ENCODE measurements at regions not wholly inside any gene's neighbourhood (a gene's known extent, or its start where the extent isn't known, plus 50 kb on each side); places are given as distances from the start of the nearest gene placed in this dataset.

DNA sequence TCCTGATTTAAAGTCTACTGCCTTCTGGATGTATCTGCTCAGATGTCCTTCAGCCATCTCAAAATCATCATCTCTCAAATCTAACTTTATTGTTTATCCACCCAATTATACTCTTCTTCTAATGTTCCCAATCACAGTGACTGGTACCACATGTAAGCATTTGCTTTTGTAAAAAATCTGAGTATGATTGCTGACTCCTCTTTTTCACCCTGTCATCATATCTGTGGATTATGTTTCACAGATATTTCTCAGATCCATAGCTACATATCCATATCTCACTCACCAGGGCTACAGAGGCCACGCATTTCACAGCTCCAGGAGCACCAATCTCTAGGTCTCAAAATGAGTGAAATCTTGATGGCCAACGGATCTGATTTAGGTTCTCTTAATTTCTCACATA, 76.1 kb downstream of the DHRS2 start:
- no peak for TF ChIP-seq POLR2AphosphoS5 (IDR thresholded peaks at IDR 0.05; ENCODE audit: low read depth, low read length)
- TF ChIP-seq PAX5 (IDR thresholded peaks at IDR 0.05; ENCODE audit: insufficient read depth, low read length, severe bottlenecking), result no peak
- no peak for TF ChIP-seq SPI1 (IDR thresholded peaks at IDR 0.05; ENCODE audit: low read depth, low read length)
- no peak for TF ChIP-seq POLR2A (IDR thresholded peaks at IDR 0.05; ENCODE audit: low read depth, low read length)
- no peak for TF ChIP-seq TAF1 (IDR thresholded peaks at IDR 0.05; ENCODE audit: low read depth, low read length)
- TF ChIP-seq POU2F2 (IDR thresholded peaks at IDR 0.05; ENCODE audit: low read depth, low read length), result no peak
- FAIRE-seq (no peak), DNase-seq (ENCODE audit: insufficient read length, low spot score) (no peak)

DNA sequence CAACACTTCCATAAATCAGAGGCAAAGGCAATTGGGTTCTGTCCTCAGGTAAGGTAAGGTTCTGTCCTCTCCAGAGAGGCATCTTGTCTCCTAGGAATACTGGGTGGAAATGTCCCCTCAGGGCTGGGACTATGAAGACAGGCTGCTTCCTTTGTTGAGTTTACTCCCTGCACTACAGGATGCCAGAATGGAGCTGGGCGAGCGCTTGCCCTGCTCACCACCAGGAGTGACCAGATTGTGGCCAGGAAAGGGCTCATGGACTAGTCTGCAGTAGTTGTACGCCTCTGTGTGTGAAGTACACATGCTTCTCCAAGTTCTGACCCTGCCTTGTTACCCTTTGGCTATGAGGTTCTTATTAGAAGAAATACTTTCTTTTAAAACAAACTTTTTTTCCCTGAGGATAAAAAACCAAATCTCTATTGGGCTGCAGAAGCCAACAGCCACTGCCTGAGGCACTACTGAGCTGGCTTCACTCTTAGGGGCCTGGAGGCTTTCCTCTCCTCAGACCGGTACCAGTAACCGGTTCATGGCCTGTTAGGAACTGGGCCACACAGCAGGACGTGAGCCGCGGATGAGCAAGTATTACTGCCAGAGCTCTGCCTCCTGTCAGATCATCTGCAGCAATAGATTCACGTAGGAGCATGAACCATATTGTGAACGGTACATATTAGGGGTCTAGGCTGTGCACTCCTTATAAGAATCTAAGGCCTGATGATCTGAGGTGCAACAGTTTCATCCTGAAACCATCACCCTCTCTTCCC, 83.2 kb downstream of the DHRS2 start:
- no peak for FAIRE-seq
- DNase-seq (ENCODE audit: insufficient read length, low spot score), result no peak
- no peak for TF ChIP-seq POLR2AphosphoS5 (IDR thresholded peaks at IDR 0.05; ENCODE audit: low read depth, low read length)
- TF ChIP-seq TAF1 (IDR thresholded peaks at IDR 0.05; ENCODE audit: low read depth, low read length), result no peak
- TF ChIP-seq POU2F2 (IDR thresholded peaks at IDR 0.05; ENCODE audit: low read depth, low read length), result no peak
- TF ChIP-seq SPI1 (IDR thresholded peaks at IDR 0.05; ENCODE audit: low read depth, low read length), result no peak
- TF ChIP-seq POLR2A (IDR thresholded peaks at IDR 0.05; ENCODE audit: low read depth, low read length), result no peak
- no peak for TF ChIP-seq PAX5 (IDR thresholded peaks at IDR 0.05; ENCODE audit: insufficient read depth, low read length, severe bottlenecking)

DNA sequence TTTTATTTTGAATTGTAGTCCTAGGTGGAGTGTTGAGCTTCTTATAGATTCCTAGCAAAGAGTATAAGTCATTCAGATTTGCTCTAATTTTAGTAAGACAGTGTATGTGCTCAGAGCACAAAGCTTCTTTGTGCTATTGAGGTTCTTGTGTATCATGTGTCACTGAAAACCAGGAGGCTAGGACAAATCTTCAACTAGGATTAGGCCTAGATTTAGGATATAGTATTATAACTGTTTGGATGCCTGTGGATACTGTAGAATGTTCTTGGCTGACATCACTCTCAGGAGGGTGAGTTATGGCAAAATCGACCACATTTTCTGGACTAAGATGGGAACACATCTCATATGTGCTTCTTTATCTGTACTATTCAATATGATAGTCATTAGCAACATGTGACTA, 86.5 kb downstream of the DHRS2 start:
- TF ChIP-seq POLR2AphosphoS5 (IDR thresholded peaks at IDR 0.05; ENCODE audit: low read depth, low read length) (no peak), SPI1 (IDR thresholded peaks at IDR 0.05; ENCODE audit: low read depth, low read length) (no peak)
- DNase-seq (ENCODE audit: insufficient read length, low spot score) (no peak), FAIRE-seq (no peak)

DNA sequence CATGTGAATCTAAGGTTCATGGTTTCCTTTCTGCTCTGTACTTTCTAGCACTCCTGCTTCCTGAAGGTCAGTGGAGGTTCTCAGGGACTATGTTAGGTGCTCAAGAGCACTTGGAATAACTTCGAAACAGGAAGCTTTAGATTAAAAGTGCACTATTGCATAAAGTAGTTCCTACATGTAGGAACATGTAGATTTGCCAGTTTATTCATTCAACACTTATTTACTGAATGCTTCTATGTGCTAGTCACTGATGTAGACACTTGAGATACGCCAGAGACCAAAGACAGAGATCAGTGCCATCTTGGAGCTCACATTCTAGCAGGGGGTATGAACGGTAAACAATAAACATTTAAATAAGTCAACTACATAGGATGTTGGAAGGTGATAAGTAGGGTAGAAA, 87.7 kb downstream of the DHRS2 start:
- DNase-seq (ENCODE audit: insufficient read length, low spot score) (no peak), FAIRE-seq (no peak)
- no peak for TF ChIP-seq TAF1 (IDR thresholded peaks at IDR 0.05; ENCODE audit: low read depth, low read length)
- no peak for TF ChIP-seq POU2F2 (IDR thresholded peaks at IDR 0.05; ENCODE audit: low read depth, low read length)
- TF ChIP-seq POLR2A (IDR thresholded peaks at IDR 0.05; ENCODE audit: low read depth, low read length), result no peak
- TF ChIP-seq PAX5 (IDR thresholded peaks at IDR 0.05; ENCODE audit: insufficient read depth, low read length, severe bottlenecking), result no peak
- no peak for TF ChIP-seq POLR2AphosphoS5 (IDR thresholded peaks at IDR 0.05; ENCODE audit: low read depth, low read length)
- no peak for TF ChIP-seq SPI1 (IDR thresholded peaks at IDR 0.05; ENCODE audit: low read depth, low read length)

DNA sequence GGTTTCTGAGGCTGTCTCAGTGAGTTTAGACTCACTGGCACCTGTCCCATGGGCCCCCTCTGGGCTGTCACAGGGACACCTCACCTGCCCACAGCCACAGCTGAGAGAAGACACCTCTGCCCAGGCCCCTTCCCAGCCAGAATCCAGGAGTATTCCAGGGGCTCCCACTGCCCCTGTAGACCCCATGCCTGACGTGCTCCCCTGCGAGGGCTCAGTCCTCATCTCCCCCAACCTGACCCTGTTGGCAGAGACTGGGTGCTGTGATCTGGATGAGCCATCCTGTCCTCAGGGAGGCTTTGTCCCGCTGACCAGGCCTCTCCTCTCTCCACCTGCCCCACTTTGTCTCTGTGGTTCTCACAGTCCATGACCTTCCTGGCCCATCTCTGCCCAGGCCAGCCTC, 89.4 kb downstream of the DHRS2 start:
- TF ChIP-seq POLR2AphosphoS5 (IDR thresholded peaks at IDR 0.05; ENCODE audit: low read depth, low read length) (no peak), TAF1 (IDR thresholded peaks at IDR 0.05; ENCODE audit: low read depth, low read length) (no peak), POLR2A (IDR thresholded peaks at IDR 0.05; ENCODE audit: low read depth, low read length) (no peak), SPI1 (IDR thresholded peaks at IDR 0.05; ENCODE audit: low read depth, low read length) (no peak), PAX5 (IDR thresholded peaks at IDR 0.05; ENCODE audit: insufficient read depth, low read length, severe bottlenecking) (no peak), POU2F2 (IDR thresholded peaks at IDR 0.05; ENCODE audit: low read depth, low read length) (no peak)
- DNase-seq (ENCODE audit: insufficient read length, low spot score), result no peak
- FAIRE-seq, result no peak

DNA sequence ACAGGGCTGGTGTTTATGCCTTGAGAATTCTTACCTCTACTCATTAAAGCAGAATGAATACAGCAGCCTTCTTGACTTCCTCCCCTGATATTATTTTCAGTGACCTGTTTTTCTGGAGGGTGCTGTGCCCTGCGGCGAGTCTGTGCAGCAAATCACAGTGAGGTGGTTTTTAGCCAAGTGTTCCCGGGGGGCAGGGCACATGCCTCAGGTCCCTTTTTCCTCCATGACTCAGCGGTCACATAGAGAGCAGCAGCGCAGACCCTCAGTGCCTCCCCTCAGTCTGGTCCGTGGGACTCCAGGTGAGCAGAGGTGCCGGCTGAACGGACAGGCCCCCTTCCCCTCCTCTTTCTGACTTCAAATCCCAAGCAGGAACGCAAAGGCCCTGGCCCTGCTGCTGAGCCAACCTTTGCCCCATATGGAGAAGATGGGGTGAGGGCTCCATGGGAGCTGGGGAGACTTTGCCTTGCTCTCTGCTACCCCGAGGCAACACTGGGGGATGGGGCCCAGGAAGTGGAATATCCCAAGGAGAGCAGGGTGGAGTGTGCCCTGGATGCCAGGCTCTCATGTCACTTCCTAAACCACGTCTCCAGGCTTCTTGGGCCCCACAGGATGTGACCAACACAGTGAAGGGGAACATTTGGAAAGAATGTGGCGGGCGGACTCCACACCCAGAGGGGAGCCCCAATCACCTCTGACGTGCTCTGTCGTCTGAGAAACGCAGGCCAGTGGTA, 90.0 kb downstream of the DHRS2 start:
- FAIRE-seq (no peak), DNase-seq (ENCODE audit: insufficient read length, low spot score) (no peak)
- no peak for TF ChIP-seq SPI1 (IDR thresholded peaks at IDR 0.05; ENCODE audit: low read depth, low read length)
- no peak for TF ChIP-seq PAX5 (IDR thresholded peaks at IDR 0.05; ENCODE audit: insufficient read depth, low read length, severe bottlenecking)
- TF ChIP-seq POLR2A (IDR thresholded peaks at IDR 0.05; ENCODE audit: low read depth, low read length), result no peak
- no peak for TF ChIP-seq POU2F2 (IDR thresholded peaks at IDR 0.05; ENCODE audit: low read depth, low read length)
- no peak for TF ChIP-seq TAF1 (IDR thresholded peaks at IDR 0.05; ENCODE audit: low read depth, low read length)

DNA sequence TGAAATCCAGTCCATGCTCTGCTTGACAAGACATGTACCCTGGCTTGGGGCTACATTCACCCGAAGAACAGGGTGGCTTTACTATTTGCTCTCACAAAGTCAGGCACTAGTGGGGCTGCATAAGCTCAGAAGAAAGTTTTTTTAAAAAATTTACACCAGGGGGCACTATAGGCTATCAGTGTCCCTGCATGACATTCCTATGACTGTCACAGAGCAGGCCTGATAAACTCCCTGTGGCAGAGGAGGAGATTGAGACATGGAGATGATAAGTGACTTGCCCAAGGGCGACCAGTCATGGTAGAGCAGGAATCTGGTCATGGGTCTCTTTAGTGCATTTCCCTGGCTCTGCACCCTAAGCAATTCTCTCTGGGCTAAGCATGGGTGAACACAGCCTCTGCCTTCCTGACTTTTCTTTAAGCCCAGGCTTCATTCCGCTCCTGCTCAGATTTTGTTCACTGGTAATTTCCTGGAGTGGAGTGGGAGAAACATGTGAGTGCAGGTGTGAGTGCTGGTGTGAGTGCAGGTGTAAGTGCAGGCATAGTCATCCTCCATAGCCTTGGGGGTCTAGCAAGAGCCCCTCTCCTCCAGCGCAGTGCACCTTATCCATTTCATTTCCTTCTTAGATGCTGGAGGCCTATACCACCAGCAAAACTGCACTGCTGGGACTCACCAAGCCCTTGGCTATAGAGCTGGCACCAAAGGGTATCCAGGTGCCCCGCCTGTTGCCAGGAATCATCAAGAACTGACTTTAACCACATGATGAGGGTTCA, 91.6 kb downstream of the DHRS2 start:
- TF ChIP-seq POU2F2 (IDR thresholded peaks at IDR 0.05; ENCODE audit: low read depth, low read length), result no peak
- TF ChIP-seq POLR2A (IDR thresholded peaks at IDR 0.05; ENCODE audit: low read depth, low read length), result no peak
- no peak for TF ChIP-seq SPI1 (IDR thresholded peaks at IDR 0.05; ENCODE audit: low read depth, low read length)
- TF ChIP-seq PAX5 (IDR thresholded peaks at IDR 0.05; ENCODE audit: insufficient read depth, low read length, severe bottlenecking), result no peak
- TF ChIP-seq TAF1 (IDR thresholded peaks at IDR 0.05; ENCODE audit: low read depth, low read length), result no peak
- no peak for TF ChIP-seq POLR2AphosphoS5 (IDR thresholded peaks at IDR 0.05; ENCODE audit: low read depth, low read length)
- FAIRE-seq (no peak), DNase-seq (ENCODE audit: insufficient read length, low spot score) (peak; percentile 42)

DNA sequence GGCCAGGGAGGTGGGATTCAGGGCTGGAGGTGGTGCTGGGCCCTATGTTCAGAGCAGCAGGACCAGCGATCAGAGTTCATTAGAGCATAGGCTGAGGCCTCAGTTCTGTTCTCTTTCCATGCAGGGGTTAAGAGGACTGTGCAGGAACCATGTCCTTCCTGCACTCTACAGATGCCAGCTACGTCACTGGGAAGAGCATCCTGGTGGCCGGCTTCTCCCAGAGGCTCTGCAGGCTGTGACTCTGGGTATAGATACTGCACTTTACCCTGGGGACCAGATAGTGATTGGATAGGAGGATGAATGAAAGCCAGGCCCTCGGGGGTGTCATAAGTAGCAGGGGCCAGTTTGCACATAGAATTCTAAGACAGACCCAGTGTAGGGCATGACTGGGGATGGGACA, 92.6 kb downstream of the DHRS2 start:
- FAIRE-seq, result no peak
- no peak for TF ChIP-seq POLR2AphosphoS5 (IDR thresholded peaks at IDR 0.05; ENCODE audit: low read depth, low read length)
- TF ChIP-seq SPI1 (IDR thresholded peaks at IDR 0.05; ENCODE audit: low read depth, low read length), result no peak
- TF ChIP-seq PAX5 (IDR thresholded peaks at IDR 0.05; ENCODE audit: insufficient read depth, low read length, severe bottlenecking), result no peak
- TF ChIP-seq POLR2A (IDR thresholded peaks at IDR 0.05; ENCODE audit: low read depth, low read length), result no peak
- TF ChIP-seq POU2F2 (IDR thresholded peaks at IDR 0.05; ENCODE audit: low read depth, low read length), result no peak
- TF ChIP-seq TAF1 (IDR thresholded peaks at IDR 0.05; ENCODE audit: low read depth, low read length), result no peak
- no peak for DNase-seq (ENCODE audit: insufficient read length, low spot score)

DNA sequence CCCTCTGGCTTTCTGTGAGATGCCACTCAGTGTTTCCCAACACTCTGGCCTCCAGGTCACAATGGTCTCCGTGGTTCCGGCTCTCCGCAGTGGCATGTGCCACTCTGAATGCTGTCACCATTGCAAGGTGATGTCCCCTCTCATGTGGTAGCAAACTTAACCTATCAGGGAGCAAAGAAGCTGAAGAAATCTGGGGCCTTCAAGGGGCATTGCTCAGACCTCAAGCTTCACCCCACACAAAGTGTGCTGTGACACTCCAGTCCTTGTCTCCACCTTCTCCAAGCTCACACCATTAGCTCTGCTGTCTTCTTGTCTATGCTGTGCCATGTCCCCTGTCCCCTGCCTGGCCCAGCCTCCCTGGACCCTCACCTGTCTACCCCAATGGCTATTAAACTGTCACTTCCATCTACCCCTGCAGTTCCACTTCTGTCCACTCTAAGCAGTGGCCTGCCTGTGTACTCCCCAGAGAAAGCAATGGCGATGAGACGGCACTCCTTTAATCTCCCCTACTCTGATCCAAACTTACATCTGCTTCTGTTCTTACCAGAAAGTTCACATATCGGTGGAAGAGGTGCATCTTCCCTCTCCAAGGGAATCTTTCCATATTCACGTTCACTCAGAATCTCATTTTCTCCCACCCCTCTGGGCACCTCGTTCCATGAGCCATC, 93.7 kb downstream of the DHRS2 start:
- FAIRE-seq (no peak), DNase-seq (ENCODE audit: insufficient read length, low spot score) (no peak)
- TF ChIP-seq POU2F2 (IDR thresholded peaks at IDR 0.05; ENCODE audit: low read depth, low read length) (no peak), POLR2A (IDR thresholded peaks at IDR 0.05; ENCODE audit: low read depth, low read length) (no peak), TAF1 (IDR thresholded peaks at IDR 0.05; ENCODE audit: low read depth, low read length) (no peak), POLR2AphosphoS5 (IDR thresholded peaks at IDR 0.05; ENCODE audit: low read depth, low read length) (no peak), PAX5 (IDR thresholded peaks at IDR 0.05; ENCODE audit: insufficient read depth, low read length, severe bottlenecking) (no peak), SPI1 (IDR thresholded peaks at IDR 0.05; ENCODE audit: low read depth, low read length) (no peak)
